Ectodermal cell (in vitro differentiated cells): ENCODE measurements at regions not wholly inside any gene's neighbourhood (a gene's known extent, or its start where the extent isn't known, plus 50 kb on each side); places are given as distances from the start of the nearest gene placed in this dataset.
"Not testable (repeated sequence)": the region's sequence is repeated elsewhere in the genome, so short reads cannot be mapped to it uniquely, and the experiment has no call there.

ENCODE experiments used
- H3K27ac ChIP-seq: 2 replicates; pipeline ENCODE4 v1.7.0; 2013; ENCODE audit warnings: mild to moderate bottlenecking, low read depth, low read length; ENCODE audit not compliant: insufficient read depth, poor library complexity, severe bottlenecking
- H3K27me3 ChIP-seq: 2 replicates; pipeline ENCODE4 v1.7.0; 2013; ENCODE audit warnings: mild to moderate bottlenecking, low read length; ENCODE audit not compliant: insufficient read depth, control insufficient read depth, poor library complexity, severe bottlenecking
- H3K36me3 ChIP-seq: one replicate; pipeline ENCODE4 v1.7.0; 2013; ENCODE audit warnings: low read length; ENCODE audit not compliant: control insufficient read depth, insufficient read depth
- H3K4me1 ChIP-seq: one replicate; pipeline ENCODE4 v1.7.0; 2013; ENCODE audit warnings: low read length; ENCODE audit not compliant: control insufficient read depth, insufficient read depth
- H3K4me3 ChIP-seq: 2 replicates; pipeline ENCODE4 v1.7.0; 2013; ENCODE audit warnings: low read depth, low read length, control low read depth; ENCODE audit not compliant: insufficient read depth
- H3K9me3 ChIP-seq: 2 replicates; pipeline ENCODE4 v1.7.0; 2013; ENCODE audit warnings: mild to moderate bottlenecking, low read length, moderate library complexity; ENCODE audit not compliant: control insufficient read depth
- WGBS, 2 experiments: methylation state at CpG; one replicate each; pipeline ENCODE4 v1.1.7; 2013; ENCODE audit warnings: missing lambda C conversion rate in 2 of 2; 5-methylcytosine and 5-hydroxymethylcytosine counted together

DNA sequence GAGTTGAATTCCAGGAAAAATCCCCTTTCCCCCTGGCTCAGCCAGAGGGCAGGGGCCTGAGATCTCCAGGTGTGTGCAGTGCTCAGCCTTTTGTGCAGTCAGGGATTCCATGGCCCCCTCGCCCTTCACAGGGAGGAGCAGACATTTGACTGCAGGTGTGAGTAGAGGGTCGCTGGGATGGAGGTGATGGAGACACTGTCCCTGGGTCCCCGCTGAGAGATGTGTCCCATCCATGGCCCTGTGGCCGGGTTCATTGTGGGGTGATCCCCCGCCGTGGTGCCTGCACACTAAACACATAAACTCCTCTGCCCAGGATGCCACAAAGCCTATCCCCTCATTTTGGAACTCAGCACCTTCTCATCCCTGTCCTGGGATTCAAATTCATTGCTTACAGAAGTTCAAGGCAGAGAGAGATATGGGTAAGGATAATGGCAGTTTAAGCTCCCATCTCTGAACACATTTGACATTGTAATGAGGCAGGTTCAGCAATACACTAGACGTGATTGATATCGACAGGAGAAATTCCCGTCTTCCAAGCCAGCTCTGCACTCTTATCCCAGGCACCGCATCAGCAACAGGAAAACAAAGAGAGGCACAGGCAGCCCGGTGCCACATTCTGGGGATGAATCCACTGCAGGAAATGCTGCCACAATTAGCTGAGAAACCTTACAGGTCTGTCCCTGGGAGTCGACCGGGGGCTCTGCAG lies 55.3 kb upstream of the SFSWAP start:
- H3K27me3 ChIP-seq, H3K27ac ChIP-seq, H3K4me1 ChIP-seq, H3K36me3 ChIP-seq, H3K9me3 ChIP-seq, H3K4me3 ChIP-seq: not testable (repeated sequence)
- WGBS, 2 experiments, result 84 to 100% methylated on average over 3 of the region's 13 CpGs

GRCh38 chr12:131656796-131657195 lies 54.1 kb upstream of the SFSWAP start:
- WGBS, 2 experiments, result 94 to 97% methylated on average over 4 of the region's 5 CpGs
- not testable (repeated sequence) for H3K9me3 ChIP-seq, H3K27ac ChIP-seq, H3K27me3 ChIP-seq, H3K4me1 ChIP-seq, H3K36me3 ChIP-seq, H3K4me3 ChIP-seq

- not testable (repeated sequence) for H3K27ac ChIP-seq, H3K36me3 ChIP-seq, H3K4me3 ChIP-seq, H3K4me1 ChIP-seq, H3K9me3 ChIP-seq
- peaks cover 12% of the 10 kb centered on the region for H3K27me3 ChIP-seq
- WGBS, 2 experiments, result 91 to 96% methylated on average over 5 of the region's 8 CpGs
Measured at GRCh38 chr12:131658605-131659004, 52.3 kb upstream of the SFSWAP start.

DNA sequence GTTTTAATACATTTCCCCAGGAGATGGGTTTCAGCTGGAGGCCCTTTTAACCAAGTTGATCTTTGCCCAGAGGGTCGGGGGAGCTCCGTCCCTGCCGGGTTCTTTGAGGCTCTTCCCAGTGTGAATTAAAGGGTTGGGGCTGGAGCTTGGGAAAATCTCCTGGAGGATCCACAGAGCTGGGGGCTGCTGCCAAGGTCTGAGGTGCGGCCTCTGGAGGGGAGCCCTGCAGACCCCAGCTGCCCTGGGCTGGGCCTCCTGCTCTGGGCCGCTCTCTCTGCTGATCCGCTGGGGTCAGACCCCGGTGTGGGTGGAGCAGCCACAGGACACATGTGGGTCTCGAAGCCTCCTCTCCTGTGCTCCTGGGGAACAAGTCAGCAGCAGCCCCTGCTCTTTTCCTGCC lies 51.4 kb upstream of the SFSWAP start:
- not testable (repeated sequence) for H3K36me3 ChIP-seq, H3K4me3 ChIP-seq, H3K27ac ChIP-seq, H3K9me3 ChIP-seq, H3K4me1 ChIP-seq
- WGBS, 2 experiments, result 68 to 70% methylated on average over 4 to 7 of the region's 8 CpGs
- H3K27me3 ChIP-seq, result peaks cover 12% of the 10 kb centered on the region

DNA sequence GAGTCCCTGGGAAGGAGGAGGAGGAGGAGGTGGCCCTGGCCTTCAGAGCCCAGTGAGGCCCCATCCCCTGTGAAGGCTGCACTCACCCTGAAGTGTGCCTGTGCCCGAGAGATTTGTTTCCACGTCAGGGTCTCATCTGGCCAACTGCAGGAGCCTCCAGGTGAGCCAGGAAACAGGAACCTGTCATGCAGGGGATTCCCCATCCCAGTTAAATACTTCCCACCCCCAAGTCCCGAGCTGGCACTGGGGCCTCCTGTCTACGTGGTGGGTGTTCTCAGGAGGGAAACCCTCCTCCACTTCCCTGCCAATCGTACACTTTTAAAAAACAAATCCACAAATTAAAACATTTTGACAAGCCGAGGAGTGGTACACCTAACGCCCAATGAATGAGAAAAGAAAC lies 50.9 kb upstream of the SFSWAP start:
- peaks cover 12% of the 10 kb centered on the region for H3K27me3 ChIP-seq
- WGBS, 2 experiments, result 86 to 87% methylated on average over 7 of the region's 7 CpGs
- not testable (repeated sequence) for H3K9me3 ChIP-seq, H3K36me3 ChIP-seq, H3K4me3 ChIP-seq, H3K4me1 ChIP-seq, H3K27ac ChIP-seq

DNA sequence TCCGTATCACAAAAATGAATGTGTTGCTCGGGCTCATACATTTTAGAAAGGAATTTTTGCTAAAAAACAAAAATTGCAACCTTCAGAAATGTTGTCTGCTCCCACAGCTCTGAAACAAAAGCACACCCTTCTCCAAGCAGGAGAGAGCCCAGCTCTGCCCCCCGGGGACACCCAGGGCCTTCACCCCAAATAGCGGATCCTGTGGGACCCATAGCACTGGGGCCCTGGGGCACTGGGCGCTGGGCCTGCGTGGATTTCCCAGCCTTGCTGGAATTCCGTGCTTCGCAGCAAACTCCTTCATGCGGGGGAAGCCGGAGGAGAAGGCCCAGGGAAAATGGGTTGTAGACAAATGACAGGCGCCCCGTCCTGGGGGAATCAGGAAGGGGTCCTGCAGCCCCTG lies 50.5 kb upstream of the SFSWAP start:
- not testable (repeated sequence) for H3K9me3 ChIP-seq, H3K27ac ChIP-seq, H3K4me3 ChIP-seq, H3K4me1 ChIP-seq, H3K36me3 ChIP-seq
- 95% methylated on average over 8 to 10 of the region's 12 CpGs for WGBS, 2 experiments
- H3K27me3 ChIP-seq, result peaks cover 12% of the 10 kb centered on the region
